22Rv1 (cell line): ENCODE measurements at regions not wholly inside any gene's neighbourhood (a gene's known extent, or its start where the extent isn't known, plus 50 kb on each side); places are given as distances from the start of the nearest gene placed in this dataset.

Experiments used
- ZFX ChIP-seq: fragments of 450-650 bp; IDR thresholded peaks from 2 replicates; pipeline ENCODE4 v1.6.1; 2017; ENCODE audit warnings: antibody characterized with exemption, borderline replicate concordance
- TF ChIP-seq, protein P1 (sequence below): fragments of 450-650 bp; IDR thresholded peaks from 2 replicates; pipeline ENCODE4 v1.5.1; 2017; ENCODE audit warnings: mild to moderate bottlenecking

DNA sequence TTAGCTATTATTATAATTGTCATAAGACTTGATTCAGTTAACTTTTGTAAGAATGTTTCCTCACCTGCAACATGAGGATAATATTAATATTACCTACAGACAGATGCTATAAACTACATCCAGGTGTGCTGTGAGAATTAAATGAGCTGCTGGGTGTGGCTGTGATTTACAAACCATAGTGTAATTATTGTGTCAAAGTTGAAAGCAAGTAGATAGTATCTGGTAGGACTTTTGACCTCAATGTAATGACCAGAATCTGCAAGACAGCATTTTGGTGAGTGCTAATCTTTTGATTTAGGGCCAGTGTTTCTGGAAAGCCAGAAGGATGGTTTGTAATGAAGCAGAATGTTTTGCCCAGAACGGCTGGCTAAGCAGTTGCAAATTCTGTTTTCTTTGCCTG, 162.5 kb downstream of the TRMT11 start:
- TF ChIP-seq, protein P1, sequence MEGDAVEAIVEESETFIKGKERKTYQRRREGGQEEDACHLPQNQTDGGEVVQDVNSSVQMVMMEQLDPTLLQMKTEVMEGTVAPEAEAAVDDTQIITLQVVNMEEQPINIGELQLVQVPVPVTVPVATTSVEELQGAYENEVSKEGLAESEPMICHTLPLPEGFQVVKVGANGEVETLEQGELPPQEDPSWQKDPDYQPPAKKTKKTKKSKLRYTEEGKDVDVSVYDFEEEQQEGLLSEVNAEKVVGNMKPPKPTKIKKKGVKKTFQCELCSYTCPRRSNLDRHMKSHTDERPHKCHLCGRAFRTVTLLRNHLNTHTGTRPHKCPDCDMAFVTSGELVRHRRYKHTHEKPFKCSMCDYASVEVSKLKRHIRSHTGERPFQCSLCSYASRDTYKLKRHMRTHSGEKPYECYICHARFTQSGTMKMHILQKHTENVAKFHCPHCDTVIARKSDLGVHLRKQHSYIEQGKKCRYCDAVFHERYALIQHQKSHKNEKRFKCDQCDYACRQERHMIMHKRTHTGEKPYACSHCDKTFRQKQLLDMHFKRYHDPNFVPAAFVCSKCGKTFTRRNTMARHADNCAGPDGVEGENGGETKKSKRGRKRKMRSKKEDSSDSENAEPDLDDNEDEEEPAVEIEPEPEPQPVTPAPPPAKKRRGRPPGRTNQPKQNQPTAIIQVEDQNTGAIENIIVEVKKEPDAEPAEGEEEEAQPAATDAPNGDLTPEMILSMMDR: no peak
- no peak for TF ChIP-seq ZFX
